ENCODE measurements at regions not wholly inside any gene's neighbourhood (a gene's known extent, or its start where the extent isn't known, plus 50 kb on each side); places are given as distances from the start of the nearest gene placed in this dataset.

DNA sequence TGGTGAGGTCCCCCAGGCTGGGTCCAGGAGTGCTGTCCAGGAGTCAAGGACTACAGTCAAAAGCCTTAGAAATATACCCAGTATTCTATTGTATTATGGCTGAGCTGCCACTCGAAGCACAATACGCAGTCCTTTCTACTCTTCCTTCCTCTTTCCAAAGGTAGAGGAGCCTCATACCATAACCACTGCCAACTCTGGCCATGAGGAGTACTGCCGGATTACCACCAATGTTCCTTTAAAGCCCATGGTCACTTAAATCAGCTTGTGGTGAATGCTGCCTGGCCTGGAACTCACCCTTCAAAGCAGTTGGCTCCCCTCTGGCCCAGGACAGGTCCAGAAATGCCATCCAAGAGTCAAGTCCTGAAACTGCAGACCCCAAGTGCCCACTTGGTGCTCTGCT, 425.4 kb downstream of the SLC16A7 start:
- no peaks in the 10 kb centered on the region; the same call in 1 of the 2 replicates for H3K9me2 ChIP-seq (replicated peaks; ENCODE audit: control insufficient read depth, low read length)
- TF ChIP-seq EZH2phosphoT487 (IDR thresholded peaks at IDR 0.05; ENCODE audit: borderline replicate concordance, low read length) = no peak
- TF ChIP-seq, protein P1, sequence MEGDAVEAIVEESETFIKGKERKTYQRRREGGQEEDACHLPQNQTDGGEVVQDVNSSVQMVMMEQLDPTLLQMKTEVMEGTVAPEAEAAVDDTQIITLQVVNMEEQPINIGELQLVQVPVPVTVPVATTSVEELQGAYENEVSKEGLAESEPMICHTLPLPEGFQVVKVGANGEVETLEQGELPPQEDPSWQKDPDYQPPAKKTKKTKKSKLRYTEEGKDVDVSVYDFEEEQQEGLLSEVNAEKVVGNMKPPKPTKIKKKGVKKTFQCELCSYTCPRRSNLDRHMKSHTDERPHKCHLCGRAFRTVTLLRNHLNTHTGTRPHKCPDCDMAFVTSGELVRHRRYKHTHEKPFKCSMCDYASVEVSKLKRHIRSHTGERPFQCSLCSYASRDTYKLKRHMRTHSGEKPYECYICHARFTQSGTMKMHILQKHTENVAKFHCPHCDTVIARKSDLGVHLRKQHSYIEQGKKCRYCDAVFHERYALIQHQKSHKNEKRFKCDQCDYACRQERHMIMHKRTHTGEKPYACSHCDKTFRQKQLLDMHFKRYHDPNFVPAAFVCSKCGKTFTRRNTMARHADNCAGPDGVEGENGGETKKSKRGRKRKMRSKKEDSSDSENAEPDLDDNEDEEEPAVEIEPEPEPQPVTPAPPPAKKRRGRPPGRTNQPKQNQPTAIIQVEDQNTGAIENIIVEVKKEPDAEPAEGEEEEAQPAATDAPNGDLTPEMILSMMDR (IDR thresholded peaks at IDR 0.05; ENCODE audit: low read depth, low read length, poor library complexity, severe bottlenecking) = no peak
- H4K20me1 ChIP-seq (ENCODE audit: control insufficient read depth, insufficient read depth, low read depth, low read length) = no peaks in the 10 kb centered on the region
- no peak overlapping the region for H3K27ac ChIP-seq (ENCODE audit: low read depth, low read length)
- no peaks in the 10 kb centered on the region for H3K36me3 ChIP-seq (ENCODE audit: control insufficient read depth, low read length)
- H3K79me2 ChIP-seq (ENCODE audit: control insufficient read depth, low read length) = no peaks in the 10 kb centered on the region
- H3K9me3 ChIP-seq (ENCODE audit: control insufficient read depth, insufficient read depth, low read length) = no peaks in the 10 kb centered on the region
- H3K27me3 ChIP-seq (ENCODE audit: control insufficient read depth, low read length) = no peaks in the 10 kb centered on the region
- no peaks in the 10 kb centered on the region for H3F3A ChIP-seq (ENCODE audit: control insufficient read depth, insufficient read depth)
- no peaks in the 10 kb centered on the region for H3K4me1 ChIP-seq (ENCODE audit: control insufficient read depth, low read length)
- no peak overlapping the region for H3K4me2 ChIP-seq (ENCODE audit: low read length)
- H3K4me3 ChIP-seq (ENCODE audit: low read length) = no peak overlapping the region

DNA sequence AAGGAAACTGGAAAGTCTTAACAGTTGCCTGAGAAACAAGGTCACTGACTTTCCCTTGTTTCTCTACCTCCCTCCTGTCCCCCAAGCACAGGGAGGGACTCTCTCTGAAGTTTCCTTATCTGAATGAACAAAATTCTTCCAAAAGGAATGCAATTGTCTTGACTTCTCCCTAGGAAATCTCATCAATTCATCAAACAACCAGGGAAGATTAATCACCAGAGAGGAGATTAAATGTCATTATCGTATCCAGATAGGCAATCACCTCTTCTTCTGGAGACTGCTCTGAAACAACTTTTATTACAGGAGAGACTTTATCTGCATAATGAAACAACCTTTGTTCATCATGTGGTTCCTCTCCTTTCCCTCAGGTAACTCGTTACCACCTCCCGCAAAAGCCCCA, 431.4 kb downstream of the SLC16A7 start:
- no peaks in the 10 kb centered on the region for H4K20me1 ChIP-seq (ENCODE audit: control insufficient read depth, insufficient read depth, low read depth, low read length)
- no peaks in the 10 kb centered on the region for H3K4me1 ChIP-seq (ENCODE audit: control insufficient read depth, low read length)
- H3K79me2 ChIP-seq (ENCODE audit: control insufficient read depth, low read length) = no peaks in the 10 kb centered on the region
- TF ChIP-seq, protein P1 (IDR thresholded peaks at IDR 0.05; ENCODE audit: low read depth, low read length, poor library complexity, severe bottlenecking) = no peak
- TF ChIP-seq EZH2phosphoT487 (IDR thresholded peaks at IDR 0.05; ENCODE audit: borderline replicate concordance, low read length) = no peak
- H3K4me2 ChIP-seq (ENCODE audit: low read length) = no peak overlapping the region
- H3K4me3 ChIP-seq (ENCODE audit: low read length) = no peak overlapping the region
- H3K27ac ChIP-seq (ENCODE audit: low read depth, low read length) = no peak overlapping the region
- H3K27me3 ChIP-seq (ENCODE audit: control insufficient read depth, low read length) = no peaks in the 10 kb centered on the region
- no peaks in the 10 kb centered on the region for H3K9me3 ChIP-seq (ENCODE audit: control insufficient read depth, insufficient read depth, low read length)
- no peaks in the 10 kb centered on the region for H3K36me3 ChIP-seq (ENCODE audit: control insufficient read depth, low read length)
- no peaks in the 10 kb centered on the region; the same call in 1 of the 2 replicates for H3K9me2 ChIP-seq (replicated peaks; ENCODE audit: control insufficient read depth, low read length)
- H3F3A ChIP-seq (ENCODE audit: control insufficient read depth, insufficient read depth) = no peaks in the 10 kb centered on the region

DNA sequence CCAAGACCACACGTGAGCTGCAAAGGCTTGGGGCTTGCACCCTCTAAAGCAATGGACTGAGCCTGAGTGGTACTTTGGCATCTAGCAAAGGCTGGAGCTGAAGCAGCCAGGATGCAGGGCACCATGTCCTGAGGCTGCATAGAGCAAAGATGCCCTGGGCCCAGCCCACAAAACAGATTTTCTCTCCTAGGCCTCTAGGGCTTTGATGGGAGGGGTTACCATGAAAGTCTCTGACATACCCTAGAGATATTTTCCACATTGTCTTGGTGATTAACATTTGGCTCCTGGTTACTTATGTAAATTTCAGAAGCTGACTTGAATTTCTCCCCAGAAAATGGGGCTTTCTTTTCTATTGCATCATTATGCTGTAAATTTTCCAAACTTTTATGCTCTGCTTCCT, 438.3 kb downstream of the SLC16A7 start:
- Histone ChIP-seq H3K4me3 (ENCODE audit: low read length) (no peak overlapping the region), H3K27me3 (ENCODE audit: control insufficient read depth, low read length) (no peaks in the 10 kb centered on the region), H3K36me3 (ENCODE audit: control insufficient read depth, low read length) (no peaks in the 10 kb centered on the region), H4K20me1 (ENCODE audit: control insufficient read depth, insufficient read depth, low read depth, low read length) (no peaks in the 10 kb centered on the region), H3K4me2 (ENCODE audit: low read length) (no peak overlapping the region), H3K27ac (ENCODE audit: low read depth, low read length) (no peak overlapping the region), H3F3A (ENCODE audit: control insufficient read depth, insufficient read depth) (no peaks in the 10 kb centered on the region), H3K9me3 (ENCODE audit: control insufficient read depth, insufficient read depth, low read length) (peaks cover 9% of the 10 kb centered on the region), H3K4me1 (ENCODE audit: control insufficient read depth, low read length) (no peaks in the 10 kb centered on the region), H3K9me2 (replicated peaks; ENCODE audit: control insufficient read depth, low read length) (no peaks in the 10 kb centered on the region), H3K79me2 (ENCODE audit: control insufficient read depth, low read length) (no peaks in the 10 kb centered on the region)
- TF ChIP-seq EZH2phosphoT487 (IDR thresholded peaks at IDR 0.05; ENCODE audit: borderline replicate concordance, low read length) = no peak

DNA sequence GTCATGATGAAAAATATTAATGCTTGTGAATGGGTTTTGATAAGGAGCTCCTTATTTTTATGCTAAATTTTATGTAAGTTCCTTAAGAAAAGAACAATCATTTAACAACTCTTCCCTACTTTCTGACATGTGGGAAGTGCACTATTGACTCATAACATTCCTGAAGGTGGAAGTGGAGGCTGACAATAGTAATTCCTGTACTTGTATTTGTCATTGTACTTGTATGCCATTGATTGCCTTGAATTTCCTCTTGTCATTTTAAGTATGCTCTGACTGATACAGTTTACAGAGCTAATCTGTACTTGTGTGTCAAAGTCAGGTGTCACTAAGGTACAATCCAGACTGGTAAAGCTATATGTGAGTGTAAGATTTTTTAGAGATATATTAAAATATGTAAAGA, 440.0 kb downstream of the SLC16A7 start:
- Histone ChIP-seq H3K36me3 (ENCODE audit: control insufficient read depth, low read length) (no peaks in the 10 kb centered on the region), H3K4me3 (ENCODE audit: low read length) (no peak overlapping the region), H4K20me1 (ENCODE audit: control insufficient read depth, insufficient read depth, low read depth, low read length) (no peaks in the 10 kb centered on the region), H3K27me3 (ENCODE audit: control insufficient read depth, low read length) (no peaks in the 10 kb centered on the region), H3K27ac (ENCODE audit: low read depth, low read length) (no peak overlapping the region), H3F3A (ENCODE audit: control insufficient read depth, insufficient read depth) (no peaks in the 10 kb centered on the region), H3K79me2 (ENCODE audit: control insufficient read depth, low read length) (no peaks in the 10 kb centered on the region), H3K4me1 (ENCODE audit: control insufficient read depth, low read length) (no peaks in the 10 kb centered on the region), H3K4me2 (ENCODE audit: low read length) (no peak overlapping the region), H3K9me2 (replicated peaks; ENCODE audit: control insufficient read depth, low read length) (no peaks in the 10 kb centered on the region), H3K9me3 (ENCODE audit: control insufficient read depth, insufficient read depth, low read length) (peaks cover 9% of the 10 kb centered on the region)
- TF ChIP-seq, protein P1 (IDR thresholded peaks at IDR 0.05; ENCODE audit: low read depth, low read length, poor library complexity, severe bottlenecking) = no peak
- TF ChIP-seq EZH2phosphoT487 (IDR thresholded peaks at IDR 0.05; ENCODE audit: borderline replicate concordance, low read length) = no peak

Measured in DOHH2 (cell line).